ENCODE measurements at regions not wholly inside any gene's neighbourhood (a gene's known extent, or its start where the extent isn't known, plus 50 kb on each side); places are given as distances from the start of the nearest gene placed in this dataset.
"Not testable (repeated sequence)": the region's sequence is repeated elsewhere in the genome, so short reads cannot be mapped to it uniquely, and the experiment has no call there.

DNA sequence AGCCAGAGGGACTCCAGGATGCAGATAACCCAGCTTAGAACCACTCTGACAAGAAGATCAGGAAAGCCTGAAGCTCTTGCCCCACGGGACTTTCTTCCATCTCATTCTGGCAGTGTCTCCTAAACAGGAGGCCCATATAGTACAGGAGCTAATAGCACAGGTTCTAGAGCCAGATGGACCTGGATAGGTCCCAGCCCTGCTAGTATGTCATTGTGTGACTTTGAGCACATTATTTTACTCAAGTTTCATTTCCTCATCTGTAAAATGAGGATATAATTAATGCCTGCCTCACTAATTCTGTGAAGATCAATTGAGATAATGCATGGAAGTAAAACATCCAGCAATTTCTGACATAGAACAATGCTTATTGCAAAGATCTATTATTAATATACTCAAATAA lies 66.5 kb upstream of the GZMB start:
- no peak overlapping the region for H3K27ac ChIP-seq
- TF ChIP-seq, protein P1, sequence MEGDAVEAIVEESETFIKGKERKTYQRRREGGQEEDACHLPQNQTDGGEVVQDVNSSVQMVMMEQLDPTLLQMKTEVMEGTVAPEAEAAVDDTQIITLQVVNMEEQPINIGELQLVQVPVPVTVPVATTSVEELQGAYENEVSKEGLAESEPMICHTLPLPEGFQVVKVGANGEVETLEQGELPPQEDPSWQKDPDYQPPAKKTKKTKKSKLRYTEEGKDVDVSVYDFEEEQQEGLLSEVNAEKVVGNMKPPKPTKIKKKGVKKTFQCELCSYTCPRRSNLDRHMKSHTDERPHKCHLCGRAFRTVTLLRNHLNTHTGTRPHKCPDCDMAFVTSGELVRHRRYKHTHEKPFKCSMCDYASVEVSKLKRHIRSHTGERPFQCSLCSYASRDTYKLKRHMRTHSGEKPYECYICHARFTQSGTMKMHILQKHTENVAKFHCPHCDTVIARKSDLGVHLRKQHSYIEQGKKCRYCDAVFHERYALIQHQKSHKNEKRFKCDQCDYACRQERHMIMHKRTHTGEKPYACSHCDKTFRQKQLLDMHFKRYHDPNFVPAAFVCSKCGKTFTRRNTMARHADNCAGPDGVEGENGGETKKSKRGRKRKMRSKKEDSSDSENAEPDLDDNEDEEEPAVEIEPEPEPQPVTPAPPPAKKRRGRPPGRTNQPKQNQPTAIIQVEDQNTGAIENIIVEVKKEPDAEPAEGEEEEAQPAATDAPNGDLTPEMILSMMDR (IDR thresholded peaks at IDR 0.05; ENCODE audit: low read depth, low read length): no peak
- no peaks in the 10 kb centered on the region for H3K9me3 ChIP-seq (ENCODE audit: low read depth)
- DNase-seq (ENCODE audit: low read depth in 1 of 2, low spot score in 1 of 2): no peak
- H3K27me3 ChIP-seq: no peaks in the 10 kb centered on the region
- no peak overlapping the region for H3K4me3 ChIP-seq
- no peaks in the 10 kb centered on the region for H3K36me3 ChIP-seq
- peaks cover 1% of the 10 kb centered on the region for H3K4me1 ChIP-seq (ENCODE audit: low read depth)

DNA sequence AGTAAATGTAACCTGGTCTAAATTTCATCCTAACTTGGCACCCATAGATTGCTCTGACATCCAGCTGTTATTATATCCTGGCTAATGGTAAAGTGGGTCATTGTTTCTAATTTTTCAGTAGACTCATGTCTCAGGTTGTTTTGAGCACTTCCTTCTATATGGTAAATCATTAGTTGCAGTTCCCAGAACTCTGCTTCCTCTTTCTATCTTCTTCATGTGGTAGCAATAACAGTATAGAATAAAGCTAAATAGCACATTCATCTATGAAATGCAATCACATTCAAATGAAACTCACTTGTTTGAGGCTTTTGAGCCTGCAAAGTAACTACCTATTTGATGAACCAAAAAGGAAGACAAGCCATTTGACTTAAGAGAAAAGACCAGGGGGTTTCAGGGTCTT lies 65.1 kb upstream of the GZMB start:
- H3K4me3 ChIP-seq: no peak overlapping the region
- peaks cover 8% of the 10 kb centered on the region for H3K4me1 ChIP-seq (ENCODE audit: low read depth)
- no peaks in the 10 kb centered on the region for H3K9me3 ChIP-seq (ENCODE audit: low read depth)
- DNase-seq (ENCODE audit: low read depth in 1 of 2, low spot score in 1 of 2): no peak
- no peaks in the 10 kb centered on the region for H3K27me3 ChIP-seq
- TF ChIP-seq, protein P1 (IDR thresholded peaks at IDR 0.05; ENCODE audit: low read depth, low read length): no peak
- H3K36me3 ChIP-seq: no peaks in the 10 kb centered on the region
- no peak overlapping the region for H3K27ac ChIP-seq

DNA sequence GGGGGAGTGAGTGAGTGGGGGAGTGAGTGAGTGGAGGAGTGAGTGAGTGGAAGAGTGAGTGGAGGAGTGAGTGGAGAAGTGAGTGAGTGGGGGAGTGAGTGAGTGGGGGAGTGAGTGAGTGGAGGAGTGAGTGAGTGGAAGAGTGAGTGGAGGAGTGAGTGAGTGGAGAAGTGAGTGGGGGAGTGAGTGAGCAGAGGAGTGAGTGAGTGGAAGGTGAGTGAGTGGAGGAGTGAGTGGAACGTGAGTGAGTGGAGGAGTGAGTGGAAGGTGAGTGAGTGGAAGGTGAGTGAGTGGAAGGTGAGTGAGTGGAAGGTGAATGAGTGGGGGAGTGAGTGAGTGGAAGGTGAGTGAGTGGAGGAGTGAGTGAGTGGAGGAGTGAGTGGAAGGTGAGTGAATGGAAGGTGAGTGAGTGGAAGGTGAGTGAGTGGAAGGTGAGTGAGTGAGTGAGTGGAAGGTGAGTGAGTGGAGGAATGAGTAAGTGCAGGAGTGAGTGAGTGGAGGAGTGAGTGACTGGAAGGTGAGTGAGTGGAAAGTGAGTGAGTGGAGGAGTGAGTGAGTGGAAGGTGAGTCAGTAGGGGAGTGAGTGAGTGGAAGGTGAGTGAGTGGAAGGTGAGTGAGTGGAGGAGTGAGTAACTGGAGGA lies 62.4 kb upstream of the GZMB start:
- not testable (repeated sequence) for DNase-seq (ENCODE audit: low read depth in 1 of 2, low spot score in 1 of 2)

DNA sequence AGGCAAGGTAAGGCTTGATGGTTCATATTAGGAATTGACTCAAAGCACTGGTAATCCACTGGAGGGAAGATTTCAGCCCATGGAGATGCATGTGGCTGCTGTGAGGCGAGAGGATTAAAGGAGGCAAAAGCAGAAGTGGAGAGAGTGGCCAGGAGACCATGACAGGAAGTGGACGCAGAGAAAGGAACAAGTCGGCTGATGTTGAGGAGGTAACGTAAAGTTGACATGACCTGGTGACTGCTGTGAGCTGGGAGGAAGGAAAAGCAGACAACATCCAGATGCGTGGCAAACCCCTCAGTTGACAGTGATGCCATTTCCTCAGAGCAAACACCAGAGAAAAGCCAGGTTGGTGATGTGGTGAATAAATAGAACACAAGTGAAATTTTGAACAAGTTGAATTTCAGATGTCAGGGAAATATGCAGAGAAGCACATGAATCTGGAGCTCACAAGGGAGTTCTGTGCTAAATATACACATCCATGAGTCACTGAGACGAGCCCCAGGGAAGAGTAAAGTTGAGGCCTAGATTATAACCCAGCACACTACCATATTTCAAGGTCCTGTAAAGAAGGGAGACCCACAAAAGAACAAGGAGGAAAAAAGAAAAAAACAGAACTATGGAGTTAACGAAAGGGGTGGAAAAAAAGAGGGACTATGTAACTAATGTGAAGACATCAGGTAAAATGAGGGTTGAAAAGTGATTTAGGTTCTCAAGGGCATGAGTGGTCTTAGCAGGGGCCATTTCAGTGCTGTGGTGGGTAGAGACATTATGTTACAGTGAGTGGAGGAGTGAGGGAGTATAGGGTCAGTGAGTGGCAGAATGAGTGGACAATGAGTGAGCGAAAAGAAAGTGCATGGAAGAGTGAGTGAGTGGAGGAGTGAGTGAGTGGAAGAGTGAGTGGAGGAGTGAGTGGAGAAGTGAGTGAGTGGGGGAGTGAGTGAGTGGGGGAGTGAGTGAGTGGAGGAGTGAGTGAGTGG lies 61.6 kb upstream of the GZMB start:
- Histone ChIP-seq H3K27ac (no peak overlapping the region), H3K4me1 (ENCODE audit: low read depth) (peaks cover 8% of the 10 kb centered on the region), H3K9me3 (ENCODE audit: low read depth) (no peaks in the 10 kb centered on the region), H3K36me3 (no peaks in the 10 kb centered on the region), H3K4me3 (no peak overlapping the region), H3K27me3 (no peaks in the 10 kb centered on the region)
- DNase-seq (ENCODE audit: low read depth in 1 of 2, low spot score in 1 of 2): no peak
- TF ChIP-seq, protein P1 (IDR thresholded peaks at IDR 0.05; ENCODE audit: low read depth, low read length): no peak

More for the DNA sequence above, 62.4 kb upstream of the GZMB start:
- not testable (repeated sequence) for H3K9me3 ChIP-seq (ENCODE audit: low read depth); H3K4me1 ChIP-seq (ENCODE audit: low read depth); H3K27ac ChIP-seq; H3K4me3 ChIP-seq; H3K36me3 ChIP-seq; H3K27me3 ChIP-seq

DNA sequence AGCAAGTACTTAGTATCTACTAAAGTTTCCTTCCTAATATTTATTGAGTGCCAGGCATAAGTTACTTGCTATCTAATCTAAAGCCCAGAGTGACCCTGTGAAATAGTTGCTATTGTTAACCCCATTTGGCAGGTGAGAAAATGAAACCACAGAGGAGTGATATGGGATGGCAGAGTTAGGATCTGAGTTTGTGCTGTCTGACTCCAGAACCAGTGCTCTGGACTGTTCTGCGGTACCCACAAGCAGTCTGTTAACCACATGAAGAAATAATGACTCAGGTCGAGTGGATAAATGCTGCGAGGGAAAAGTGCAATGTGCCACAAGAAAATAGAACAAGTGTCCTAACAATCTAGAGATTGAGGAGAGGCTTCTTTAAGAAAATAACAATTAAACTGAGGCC lies 60.7 kb upstream of the GZMB start:
- Histone ChIP-seq H3K4me1 (ENCODE audit: low read depth) (peaks cover 8% of the 10 kb centered on the region), H3K9me3 (ENCODE audit: low read depth) (no peaks in the 10 kb centered on the region), H3K27ac (no peak overlapping the region), H3K4me3 (no peak overlapping the region), H3K27me3 (no peaks in the 10 kb centered on the region), H3K36me3 (no peaks in the 10 kb centered on the region)
- DNase-seq (ENCODE audit: low read depth in 1 of 2, low spot score in 1 of 2): no peak
- TF ChIP-seq, protein P1 (IDR thresholded peaks at IDR 0.05; ENCODE audit: low read depth, low read length): no peak

DNA sequence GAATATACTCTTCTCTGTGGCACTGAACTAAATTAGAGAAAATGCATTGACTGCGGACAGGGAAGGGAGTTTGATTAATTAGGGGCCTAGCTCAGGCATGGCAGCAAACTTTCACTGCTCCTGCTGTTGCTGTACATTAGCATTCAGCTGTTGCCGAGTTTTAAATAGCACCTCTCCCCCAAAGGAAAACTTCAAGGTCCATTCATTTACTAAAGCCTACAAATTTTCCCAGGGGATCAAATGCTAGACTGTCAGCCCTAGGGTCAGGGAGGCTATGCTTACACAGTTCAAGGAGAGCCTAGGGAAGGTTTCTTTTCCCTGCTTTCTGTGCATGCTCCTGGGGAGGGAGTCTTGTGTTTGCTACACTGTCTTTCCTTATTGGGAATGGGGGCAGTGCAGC lies 60.0 kb upstream of the GZMB start:
- Histone ChIP-seq H3K27ac (no peak overlapping the region), H3K4me1 (ENCODE audit: low read depth) (peaks cover 8% of the 10 kb centered on the region), H3K9me3 (ENCODE audit: low read depth) (no peaks in the 10 kb centered on the region), H3K4me3 (no peak overlapping the region), H3K36me3 (no peaks in the 10 kb centered on the region), H3K27me3 (no peaks in the 10 kb centered on the region)
- TF ChIP-seq, protein P1 (IDR thresholded peaks at IDR 0.05; ENCODE audit: low read depth, low read length): no peak
- DNase-seq (ENCODE audit: low read depth in 1 of 2, low spot score in 1 of 2): no peak
